ENCODE measurements at regions not wholly inside any gene's neighbourhood (a gene's known extent, or its start where the extent isn't known, plus 50 kb on each side); places are given as distances from the start of the nearest gene placed in this dataset.

- no peak for DNase-seq (ENCODE audit: low read depth)
Measured at GRCh38 chr12:102781117-102781516, 135.9 kb downstream of the PAH start.

- no peak for DNase-seq (ENCODE audit: low read depth)
Measured at GRCh38 chr12:102776041-102776440, 141.0 kb downstream of the PAH start.

- DNase-seq (ENCODE audit: low read depth) = peak; percentile 31
Measured at GRCh38 chr12:102769323-102769916, 147.6 kb downstream of the PAH start.

- no peak for DNase-seq (ENCODE audit: low read depth)
Measured at GRCh38 chr12:102766961-102767360, 150.1 kb downstream of the PAH start.

- no peak for DNase-seq (ENCODE audit: low read depth)
Measured at GRCh38 chr12:102765736-102766135, 151.3 kb downstream of the PAH start.

GRCh38 chr12:102763471-102763870, 153.6 kb downstream of the PAH start:
- DNase-seq (ENCODE audit: low read depth) = no peak

- DNase-seq (ENCODE audit: low read depth) = no peak
Measured at GRCh38 chr12:102763061-102763460, 154.0 kb downstream of the PAH start.

GRCh38 chr12:102760322-102760721, 156.7 kb downstream of the PAH start:
- no peak for DNase-seq (ENCODE audit: low read depth)

GRCh38 chr12:102759466-102759865, 157.6 kb downstream of the PAH start:
- DNase-seq (ENCODE audit: low read depth) = no peak

GRCh38 chr12:102757882-102758226, 159.2 kb downstream of the PAH start:
- DNase-seq (ENCODE audit: low read depth) = no peak

GRCh38 chr12:102757154-102757881, 159.7 kb downstream of the PAH start:
- no peak for DNase-seq (ENCODE audit: low read depth)

GRCh38 chr12:102756530-102756929, 160.5 kb downstream of the PAH start:
- no peak for DNase-seq (ENCODE audit: low read depth)

- DNase-seq (ENCODE audit: low read depth) = no peak
Measured at GRCh38 chr12:102755266-102755665, 161.8 kb downstream of the PAH start.

- no peak for DNase-seq (ENCODE audit: low read depth)
Measured at GRCh38 chr12:102753802-102754201, 163.2 kb downstream of the PAH start.

GRCh38 chr12:102748704-102749103, 168.3 kb downstream of the PAH start:
- DNase-seq (ENCODE audit: low read depth) = no peak

GRCh38 chr12:102746963-102747362, 170.1 kb downstream of the PAH start:
- DNase-seq (ENCODE audit: low read depth) = no peak

GRCh38 chr12:102745971-102746600, 171.0 kb downstream of the PAH start:
- DNase-seq (ENCODE audit: low read depth) = no peak

- no peak for DNase-seq (ENCODE audit: low read depth)
Measured at GRCh38 chr12:102741196-102741595, 175.8 kb downstream of the PAH start.

- DNase-seq (ENCODE audit: low read depth) = peak; percentile 21
Measured at GRCh38 chr12:102740141-102740955, 176.7 kb downstream of the PAH start.

GRCh38 chr12:102736328-102736727, 180.7 kb downstream of the PAH start:
- DNase-seq (ENCODE audit: low read depth) = no peak

- DNase-seq (ENCODE audit: low read depth) = no peak
Measured at GRCh38 chr12:102735104-102735503, 181.9 kb downstream of the PAH start.

GRCh38 chr12:102730996-102731395, 186.0 kb downstream of the PAH start:
- no peak for DNase-seq (ENCODE audit: low read depth)
